Duodenal mucosa (tissue), 2 donors: ENCODE measurements at regions not wholly inside any gene's neighbourhood (a gene's known extent, or its start where the extent isn't known, plus 50 kb on each side); places are given as distances from the start of the nearest gene placed in this dataset.
"Not testable (repeated sequence)": the region's sequence is repeated elsewhere in the genome, so short reads cannot be mapped to it uniquely, and the experiment has no call there.

Experiments
- H3K27ac ChIP-seq: one replicate; pipeline ENCODE4 v1.7.0; 2013; ENCODE audit warnings: low read depth, low read length
- H3K27me3 ChIP-seq, 2 donors: one replicate each; pipeline ENCODE4 v1.7.0; 2013; ENCODE audit warnings: low read length in 2 of 2, control low read depth in 1 of 2; ENCODE audit not compliant: insufficient read depth in 2 of 2, control insufficient read depth in 1 of 2
- H3K36me3 ChIP-seq, 2 donors: one replicate each; pipeline ENCODE4 v1.7.0; 2013; ENCODE audit warnings: low read length in 2 of 2, control low read depth in 1 of 2; ENCODE audit not compliant: insufficient read depth in 2 of 2, control insufficient read depth in 1 of 2
- H3K4me1 ChIP-seq, 2 donors: one replicate each; pipeline ENCODE4 v1.7.0; 2013; ENCODE audit warnings: low read length in 2 of 2, control low read depth in 1 of 2; ENCODE audit not compliant: insufficient read depth in 2 of 2, control insufficient read depth in 1 of 2
- H3K4me3 ChIP-seq, 2 donors: one replicate each; pipeline ENCODE4 v1.7.0; 2013; ENCODE audit warnings: low read length in 2 of 2, low read depth in 1 of 2
- H3K9ac ChIP-seq, 2 donors: one replicate each; pipeline ENCODE4 v1.7.0; 2013; ENCODE audit warnings: low read length in 2 of 2, low read depth in 1 of 2
- H3K9me3 ChIP-seq, 2 donors: one replicate each; pipeline ENCODE4 v1.7.0; 2013; ENCODE audit warnings: low read length in 2 of 2, control low read depth in 1 of 2; ENCODE audit not compliant: control insufficient read depth in 1 of 2

DNA sequence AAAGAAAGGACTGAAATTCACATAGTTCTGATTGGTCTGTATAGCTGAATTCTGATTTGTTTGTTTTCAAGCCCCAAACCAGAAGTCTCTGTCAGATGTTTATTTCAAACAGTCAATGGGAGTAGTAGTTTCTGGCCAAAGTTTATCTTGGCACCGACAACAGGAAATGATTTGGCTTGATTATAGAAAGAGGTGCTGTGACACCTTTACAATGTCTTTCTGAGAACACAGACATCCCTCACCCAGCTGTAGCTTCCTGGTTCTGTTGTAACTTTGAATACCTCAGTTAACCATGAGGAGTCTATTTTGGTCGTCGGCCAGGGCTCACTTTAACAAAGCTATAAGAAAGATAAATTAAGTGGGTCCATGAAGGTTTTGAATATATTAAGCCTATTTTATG, 545.0 kb upstream of the ZNF804A start:
- Histone ChIP-seq H3K36me3 (no peaks in the 10 kb centered on the region), H3K9me3 (no peaks in the 10 kb centered on the region), H3K27me3 (no peaks in the 10 kb centered on the region), H3K4me3 (no peak overlapping the region), H3K27ac (no peak overlapping the region), H3K4me1 (peaks cover 0 to 4% of the 10 kb centered on the region in 2 donors), H3K9ac (no peak overlapping the region)

DNA sequence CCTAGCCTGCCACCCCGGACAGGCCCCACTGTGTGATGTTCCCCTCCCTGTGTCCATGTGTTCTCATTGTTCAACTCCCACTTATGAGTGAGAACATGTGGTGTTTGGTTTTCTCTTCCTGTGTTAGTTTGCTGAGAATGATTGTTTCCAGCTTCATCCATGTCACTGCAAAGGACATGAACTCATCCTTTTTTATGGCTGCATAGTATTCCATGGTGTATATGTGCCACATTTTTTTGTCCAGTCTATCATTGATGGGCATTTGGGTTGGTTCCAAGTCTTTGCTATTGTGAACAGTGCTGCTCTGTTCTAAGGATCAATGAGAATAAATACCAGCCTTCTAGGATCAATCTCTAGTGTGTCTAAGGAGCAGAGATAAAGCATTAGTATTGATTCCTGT, 543.9 kb upstream of the ZNF804A start:
- not testable (repeated sequence) for H3K27me3 ChIP-seq, H3K9me3 ChIP-seq, H3K9ac ChIP-seq

DNA sequence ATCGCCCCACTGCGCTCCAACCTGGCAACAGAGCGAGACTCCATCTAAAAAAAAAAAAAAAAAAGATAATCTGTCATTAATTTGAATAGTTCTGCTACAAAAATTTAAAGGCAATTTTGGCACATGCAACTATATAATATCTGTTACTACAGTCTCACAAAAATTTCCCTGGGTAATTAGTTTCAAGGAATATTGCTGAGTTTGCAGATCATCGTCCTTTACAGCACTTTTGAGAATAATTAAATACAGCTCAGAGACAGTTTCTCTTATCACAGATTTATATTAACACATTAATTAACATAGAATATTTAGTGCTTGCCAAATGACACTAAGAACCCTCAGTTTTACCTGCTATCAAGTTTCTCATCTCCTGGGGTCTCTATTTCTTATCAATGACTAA, 540.4 kb upstream of the ZNF804A start:
- Histone ChIP-seq H3K4me3 (no peak overlapping the region), H3K9me3 (no peaks in the 10 kb centered on the region), H3K27ac (no peak overlapping the region), H3K4me1 (peaks cover 0 to 4% of the 10 kb centered on the region in 2 donors), H3K27me3 (no peaks in the 10 kb centered on the region), H3K36me3 (no peaks in the 10 kb centered on the region), H3K9ac (no peak overlapping the region)

More for the DNA sequence above, 543.9 kb upstream of the ZNF804A start:
- not testable (repeated sequence) for H3K4me1 ChIP-seq, H3K27ac ChIP-seq, H3K4me3 ChIP-seq, H3K36me3 ChIP-seq

DNA sequence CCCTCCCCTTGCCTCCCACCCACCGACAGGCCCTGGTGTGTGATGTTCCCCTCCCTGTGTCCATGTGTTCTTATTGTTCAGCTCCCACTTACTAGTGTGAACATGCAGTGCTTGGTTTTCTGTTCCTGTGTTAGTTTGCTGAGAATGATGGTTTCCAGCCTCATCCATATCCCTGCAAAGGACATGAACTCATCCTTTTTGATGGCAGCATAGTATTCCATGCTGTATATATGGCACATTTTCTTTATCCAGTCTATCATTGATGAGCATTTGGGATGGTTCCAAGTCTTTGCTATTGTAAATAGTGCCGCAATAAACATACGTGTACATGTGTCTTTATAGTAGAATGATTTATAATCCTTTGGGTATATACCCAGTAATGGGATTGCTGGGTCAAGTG, 538.1 kb upstream of the ZNF804A start:
- H3K27me3 ChIP-seq, H3K4me3 ChIP-seq, H3K9ac ChIP-seq, H3K36me3 ChIP-seq, H3K4me1 ChIP-seq, H3K9me3 ChIP-seq, H3K27ac ChIP-seq: not testable (repeated sequence)

DNA sequence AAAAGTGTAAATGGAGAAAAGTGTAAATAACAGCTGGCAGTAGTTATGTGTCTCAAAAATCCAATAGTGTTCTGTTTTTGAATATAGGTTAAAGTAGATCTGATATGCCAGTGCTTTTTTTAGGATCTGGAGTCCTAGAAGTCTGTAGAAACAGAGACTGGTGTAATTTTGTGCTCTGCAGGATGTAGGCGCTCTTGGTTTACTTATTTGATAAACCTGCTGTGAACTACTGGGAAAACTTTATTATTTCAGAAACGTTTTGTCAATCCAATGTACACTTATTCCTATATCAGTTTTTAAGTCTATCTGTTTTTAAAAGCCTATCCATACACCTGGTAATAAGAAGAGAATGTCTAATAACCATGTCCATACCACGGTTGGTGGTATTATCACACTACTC, 530.8 kb upstream of the ZNF804A start:
- no peak overlapping the region for H3K27ac ChIP-seq
- H3K9ac ChIP-seq, result no peak overlapping the region
- no peaks in the 10 kb centered on the region for H3K9me3 ChIP-seq
- no peak overlapping the region for H3K4me3 ChIP-seq
- H3K36me3 ChIP-seq, result no peaks in the 10 kb centered on the region
- no peaks in the 10 kb centered on the region for H3K4me1 ChIP-seq
- no peaks in the 10 kb centered on the region for H3K27me3 ChIP-seq

DNA sequence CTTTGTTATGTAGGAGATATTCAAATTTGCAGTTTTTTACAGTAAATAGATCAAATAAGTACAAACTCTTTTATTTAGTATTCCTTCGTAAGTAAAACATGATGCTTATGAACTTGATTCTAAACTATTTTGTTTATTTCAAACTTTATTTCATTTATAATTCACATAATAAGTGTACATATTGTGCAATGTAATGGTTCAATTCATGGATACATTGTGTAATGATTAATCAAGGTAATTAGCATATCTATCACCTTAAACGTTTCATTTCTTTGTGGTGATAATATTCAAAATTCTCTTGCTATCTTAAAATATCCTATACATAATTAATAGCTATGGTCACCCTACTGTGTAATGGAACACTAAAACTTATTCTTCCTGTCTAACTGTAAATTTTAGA, 525.9 kb upstream of the ZNF804A start:
- Histone ChIP-seq H3K4me3 (no peak overlapping the region), H3K27ac (no peak overlapping the region), H3K4me1 (no peaks in the 10 kb centered on the region), H3K36me3 (no peaks in the 10 kb centered on the region), H3K9ac (no peak overlapping the region), H3K27me3 (no peaks in the 10 kb centered on the region), H3K9me3 (no peaks in the 10 kb centered on the region)

DNA sequence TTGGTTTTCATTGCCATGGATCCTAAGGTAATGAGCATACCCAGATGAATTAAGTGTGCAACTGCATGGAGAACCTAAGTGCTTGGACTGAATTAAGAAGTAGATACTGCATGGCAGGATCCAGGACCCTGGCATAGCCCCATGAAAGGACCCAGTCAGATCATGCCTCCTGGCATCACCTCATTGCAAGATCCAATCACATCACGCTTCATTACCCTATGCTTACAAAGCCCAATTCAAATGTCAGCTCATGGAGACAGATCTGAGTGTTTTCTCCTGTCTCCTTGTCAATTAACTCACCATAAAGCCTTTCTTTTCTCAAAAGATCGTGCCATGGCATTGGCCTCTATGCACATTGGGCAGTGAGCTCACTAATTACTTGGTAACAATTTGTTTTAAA, 519.8 kb upstream of the ZNF804A start:
- H3K36me3 ChIP-seq, result no peaks in the 10 kb centered on the region
- no peaks in the 10 kb centered on the region for H3K4me1 ChIP-seq
- no peaks in the 10 kb centered on the region for H3K27me3 ChIP-seq
- no peak overlapping the region for H3K27ac ChIP-seq
- no peak overlapping the region for H3K9ac ChIP-seq
- H3K9me3 ChIP-seq, result no peaks in the 10 kb centered on the region
- H3K4me3 ChIP-seq, result no peak overlapping the region

DNA sequence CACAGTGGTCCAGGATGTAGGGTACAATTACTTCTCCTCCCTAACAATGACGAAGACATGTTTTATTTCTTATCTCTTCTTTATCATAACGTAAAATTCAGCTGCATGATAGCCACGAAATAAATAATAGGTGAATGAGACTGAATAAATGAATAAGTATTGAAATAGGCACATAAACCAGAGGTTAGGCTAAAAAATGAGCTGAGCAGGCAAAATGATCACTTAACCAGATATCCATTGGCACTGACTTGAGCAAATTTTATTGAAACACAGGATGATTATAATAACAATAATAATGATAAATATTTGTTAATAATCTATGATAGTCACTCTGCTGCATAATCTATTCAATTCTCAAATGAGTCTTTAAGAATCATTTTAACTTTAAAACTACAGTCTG, 506.9 kb upstream of the ZNF804A start:
- H3K9me3 ChIP-seq, result no peaks in the 10 kb centered on the region
- no peak overlapping the region for H3K27ac ChIP-seq
- no peak overlapping the region for H3K9ac ChIP-seq
- no peaks in the 10 kb centered on the region for H3K27me3 ChIP-seq
- no peaks in the 10 kb centered on the region for H3K4me1 ChIP-seq
- H3K4me3 ChIP-seq, result no peak overlapping the region
- no peaks in the 10 kb centered on the region for H3K36me3 ChIP-seq

DNA sequence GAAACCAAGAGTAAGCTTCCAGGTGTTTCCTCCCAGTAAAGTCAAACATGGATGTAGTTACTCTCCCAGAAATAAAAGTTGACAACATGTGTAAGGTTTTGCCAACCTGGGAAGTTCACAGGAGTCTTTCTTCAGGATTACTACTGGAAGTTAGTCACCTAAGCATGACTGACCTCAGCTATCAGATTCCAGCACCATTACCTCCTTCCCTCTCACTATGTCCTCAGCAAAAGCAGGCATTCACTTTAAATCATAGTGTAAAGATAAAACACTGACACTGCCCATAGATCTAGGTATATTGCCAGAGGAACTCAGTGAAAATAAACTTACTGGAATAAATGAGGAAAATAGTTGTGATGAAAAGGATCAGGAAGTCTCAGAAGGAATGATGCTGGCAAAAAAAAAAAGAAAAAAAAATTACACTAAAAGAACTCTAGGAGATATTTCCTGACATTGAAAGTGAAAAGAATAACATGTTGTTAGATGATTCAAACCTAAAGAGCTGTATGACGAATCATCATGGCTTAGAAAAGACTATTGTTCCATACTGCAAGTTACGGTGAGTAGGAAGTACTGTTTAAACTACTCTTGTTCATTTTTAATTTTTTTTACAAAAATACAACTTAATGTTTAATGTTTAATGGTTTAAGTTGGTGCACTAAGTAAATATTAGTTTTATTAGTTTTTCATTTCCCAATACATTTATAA, 484.5 kb upstream of the ZNF804A start:
- Histone ChIP-seq H3K4me3 (no peak overlapping the region), H3K27me3 (no peaks in the 10 kb centered on the region), H3K9ac (no peak overlapping the region), H3K9me3 (no peaks in the 10 kb centered on the region), H3K27ac (no peak overlapping the region), H3K4me1 (no peaks in the 10 kb centered on the region), H3K36me3 (no peaks in the 10 kb centered on the region)

DNA sequence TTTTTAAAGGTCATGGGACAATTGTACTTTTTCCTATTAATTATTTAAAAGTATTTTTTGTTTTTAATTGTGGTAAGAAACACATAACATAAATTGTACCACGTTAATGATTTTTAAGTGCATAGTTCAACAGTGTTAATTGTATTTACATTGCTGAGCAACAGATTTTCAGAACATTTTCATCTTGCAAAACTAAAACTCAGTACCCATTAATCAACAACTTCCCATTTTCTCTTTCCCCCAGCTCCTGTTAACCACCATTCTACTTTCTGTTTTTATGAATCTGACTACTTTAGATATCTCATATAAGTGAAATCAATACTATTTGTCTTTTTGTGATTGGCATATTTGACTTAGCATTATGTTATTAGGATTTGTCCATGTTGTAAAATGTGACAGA, 483.9 kb upstream of the ZNF804A start:
- no peak overlapping the region for H3K9ac ChIP-seq

More for the DNA sequence above, 483.9 kb upstream of the ZNF804A start:
- H3K9me3 ChIP-seq, result no peaks in the 10 kb centered on the region
- H3K4me1 ChIP-seq, result no peaks in the 10 kb centered on the region
- H3K27me3 ChIP-seq, result no peaks in the 10 kb centered on the region
- H3K36me3 ChIP-seq, result no peaks in the 10 kb centered on the region
- no peak overlapping the region for H3K4me3 ChIP-seq
- no peak overlapping the region for H3K27ac ChIP-seq
